GM12872 (cell line): ENCODE measurements at regions not wholly inside any gene's neighbourhood (a gene's known extent, or its start where the extent isn't known, plus 50 kb on each side); places are given as distances from the start of the nearest gene placed in this dataset.

Source experiments
- TF ChIP-seq, protein P1 (sequence below): IDR thresholded peaks from 3 replicates; pipeline ENCODE4 v1.5.1; 2011; ENCODE audit warnings: low read depth, mild to moderate bottlenecking, low read length, moderate library complexity; ENCODE audit not compliant: insufficient read depth

DNA sequence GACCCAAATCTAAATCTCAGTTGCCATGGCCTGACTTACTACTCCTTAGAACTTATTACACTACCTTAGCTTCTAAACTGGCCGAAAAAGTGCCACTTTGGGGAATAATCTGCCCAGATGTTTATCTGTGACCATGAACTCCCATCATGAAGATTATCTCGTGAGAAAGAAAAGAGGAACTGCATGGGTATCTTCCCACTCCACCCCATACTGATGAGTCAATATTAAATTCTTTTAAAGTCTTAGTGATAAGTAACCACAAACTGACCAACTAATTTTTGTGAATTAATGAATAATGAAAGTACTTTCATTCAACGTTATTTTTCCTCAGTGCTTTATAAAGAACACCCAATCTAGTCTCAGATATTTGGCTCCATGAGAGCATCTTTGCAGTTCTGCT is 493.5 kb downstream of the EBF1 start:
- TF ChIP-seq, protein P1, sequence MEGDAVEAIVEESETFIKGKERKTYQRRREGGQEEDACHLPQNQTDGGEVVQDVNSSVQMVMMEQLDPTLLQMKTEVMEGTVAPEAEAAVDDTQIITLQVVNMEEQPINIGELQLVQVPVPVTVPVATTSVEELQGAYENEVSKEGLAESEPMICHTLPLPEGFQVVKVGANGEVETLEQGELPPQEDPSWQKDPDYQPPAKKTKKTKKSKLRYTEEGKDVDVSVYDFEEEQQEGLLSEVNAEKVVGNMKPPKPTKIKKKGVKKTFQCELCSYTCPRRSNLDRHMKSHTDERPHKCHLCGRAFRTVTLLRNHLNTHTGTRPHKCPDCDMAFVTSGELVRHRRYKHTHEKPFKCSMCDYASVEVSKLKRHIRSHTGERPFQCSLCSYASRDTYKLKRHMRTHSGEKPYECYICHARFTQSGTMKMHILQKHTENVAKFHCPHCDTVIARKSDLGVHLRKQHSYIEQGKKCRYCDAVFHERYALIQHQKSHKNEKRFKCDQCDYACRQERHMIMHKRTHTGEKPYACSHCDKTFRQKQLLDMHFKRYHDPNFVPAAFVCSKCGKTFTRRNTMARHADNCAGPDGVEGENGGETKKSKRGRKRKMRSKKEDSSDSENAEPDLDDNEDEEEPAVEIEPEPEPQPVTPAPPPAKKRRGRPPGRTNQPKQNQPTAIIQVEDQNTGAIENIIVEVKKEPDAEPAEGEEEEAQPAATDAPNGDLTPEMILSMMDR: no peak

DNA sequence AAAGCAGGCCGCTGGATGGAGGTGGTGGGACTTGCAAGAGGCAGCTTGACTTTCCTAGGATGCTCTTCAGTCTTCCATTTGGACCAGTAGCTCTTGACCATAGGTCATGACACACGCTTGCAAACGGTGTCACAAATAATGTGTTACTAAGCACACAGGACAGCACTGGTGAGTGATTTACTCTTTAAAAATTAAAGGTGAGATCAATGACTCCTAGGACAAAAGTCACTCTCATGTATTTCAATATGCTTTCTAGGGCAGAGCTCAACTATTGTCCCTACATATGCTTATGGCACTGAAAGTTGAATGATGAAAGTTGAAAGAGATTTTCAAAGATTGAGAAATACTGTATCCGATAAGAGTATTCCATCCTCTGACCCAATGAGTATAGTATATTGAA is 496.7 kb downstream of the EBF1 start:
- TF ChIP-seq, protein P1: no peak

DNA sequence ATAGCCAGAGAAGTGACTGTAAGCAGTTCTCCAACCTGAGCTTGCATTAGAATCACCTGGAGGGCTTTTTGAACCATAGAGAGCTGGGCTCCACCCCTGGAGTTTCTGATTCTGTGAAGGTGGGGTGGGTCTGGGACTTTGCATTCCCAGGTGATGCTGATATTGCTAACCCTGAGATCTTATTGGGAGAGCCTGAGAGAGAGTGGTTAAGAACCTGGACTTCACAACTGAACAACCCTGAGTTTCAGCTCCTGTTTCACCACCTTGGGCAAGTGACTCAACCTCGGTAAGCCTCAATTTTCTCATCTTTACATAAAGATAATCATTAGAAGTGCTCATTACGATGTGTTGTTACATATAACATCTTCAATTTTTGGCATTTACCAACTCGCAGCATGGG is 498.6 kb downstream of the EBF1 start:
- TF ChIP-seq, protein P1: no peak

DNA sequence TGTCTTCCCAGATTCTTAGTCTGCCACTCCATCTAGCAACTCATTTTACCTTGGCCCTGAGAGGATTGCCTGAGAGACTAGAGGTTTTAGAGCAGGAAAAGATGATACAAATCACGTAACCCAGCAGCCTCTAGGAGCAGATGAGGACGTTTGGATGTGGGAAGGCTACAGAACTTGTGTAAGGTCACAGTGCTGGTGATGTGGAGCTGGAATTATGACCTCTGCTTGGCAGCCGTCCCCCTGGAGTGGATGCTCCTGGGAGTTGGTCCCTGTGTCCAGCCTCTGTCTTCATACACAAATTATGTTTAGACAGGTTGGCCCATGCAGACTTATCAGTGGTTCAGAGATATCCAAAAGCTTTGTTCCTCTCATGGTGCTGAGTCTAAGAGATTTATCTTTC is 499.0 kb downstream of the EBF1 start:
- TF ChIP-seq, protein P1: no peak

DNA sequence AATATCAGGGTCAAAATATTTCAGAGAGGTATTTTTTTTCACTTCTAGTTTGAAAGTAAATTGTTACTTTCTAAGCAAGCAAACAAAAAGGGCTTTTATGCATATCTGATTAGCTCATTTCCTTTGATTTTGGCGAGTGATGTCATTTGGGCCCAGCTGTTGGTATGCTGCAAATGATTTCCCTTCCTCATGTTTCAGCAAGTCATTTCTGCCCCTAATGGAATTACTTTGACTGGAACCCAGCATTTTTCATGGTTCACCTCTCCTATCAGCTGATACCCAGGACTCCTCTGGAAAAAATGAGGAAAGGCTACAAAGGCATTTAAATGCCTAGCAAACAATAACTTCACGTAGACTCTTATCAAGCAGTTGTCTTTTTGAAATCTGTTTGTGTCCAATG is 500.6 kb downstream of the EBF1 start:
- TF ChIP-seq, protein P1: no peak

DNA sequence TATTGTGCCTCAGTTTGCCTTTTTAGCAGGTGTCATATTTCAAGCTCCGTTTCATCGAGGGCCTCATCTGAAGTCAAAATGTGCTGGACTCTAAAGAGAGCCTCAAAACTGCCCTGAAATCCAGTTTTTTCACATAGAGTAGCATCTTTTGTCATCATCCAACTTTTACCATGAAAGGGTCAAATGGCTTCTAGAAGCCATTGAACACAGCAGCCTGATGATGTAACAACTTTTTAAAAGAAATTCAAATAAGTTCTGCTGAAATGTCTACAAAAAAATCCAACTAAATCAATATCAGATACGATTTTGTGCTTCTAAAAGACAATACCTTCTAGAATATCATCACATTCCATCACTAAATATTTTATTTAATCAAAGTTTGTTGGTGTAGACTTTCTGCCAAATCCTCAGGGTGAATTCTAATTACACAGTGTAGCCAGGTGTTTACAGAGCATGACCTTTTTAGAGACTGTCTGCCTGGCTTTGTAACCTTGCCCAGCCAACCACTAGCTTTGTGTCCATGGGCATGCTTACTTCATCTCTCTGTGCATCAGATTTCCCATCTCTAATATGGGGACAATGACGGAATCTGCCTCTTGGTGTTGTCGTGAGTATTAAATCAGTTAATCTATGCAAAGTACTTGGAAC is 505.0 kb downstream of the EBF1 start:
- TF ChIP-seq, protein P1: no peak

DNA sequence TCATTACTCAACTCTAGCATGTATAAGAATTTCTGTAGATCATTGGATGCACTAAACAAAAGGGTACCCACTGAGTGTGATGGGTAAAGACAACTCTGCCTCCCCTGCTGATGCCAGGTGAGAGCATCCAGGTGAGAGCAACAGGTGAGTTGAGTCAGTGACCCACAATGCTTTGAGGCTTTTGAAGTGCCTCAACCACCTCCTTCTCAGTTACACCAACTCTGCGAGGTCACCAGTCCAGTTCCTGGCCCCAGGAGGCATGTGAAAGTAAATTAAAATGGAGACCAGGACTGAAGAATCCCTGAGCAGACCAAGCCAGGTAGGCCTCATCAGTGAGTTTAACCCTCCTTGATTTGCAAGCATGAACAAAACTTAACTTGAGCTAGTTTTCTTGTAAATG is 505.8 kb downstream of the EBF1 start:
- TF ChIP-seq, protein P1: no peak
